Right lobe of liver (tissue), 6 donors: ENCODE measurements at regions not wholly inside any gene's neighbourhood (a gene's known extent, or its start where the extent isn't known, plus 50 kb on each side); places are given as distances from the start of the nearest gene placed in this dataset.

ENCODE experiments used
- ATAC-seq, 4 donors: fragments of 200-7000 bp; cut with Tn5 transposase; one replicate each; pipeline ENCODE4 v1.9.1; 2020; ENCODE audit warnings: mild to moderate bottlenecking in 4 of 4, moderate library complexity in 4 of 4
- DNase-seq, 3 donors: peaks; one replicate each; pipeline ENCODE4 v3.0.0-alpha.2; 2020
- H3K27ac ChIP-seq, 3 donors: fragments of 200-600 bp; one replicate each; pipeline ENCODE4 v1.8.0; 2022
- H3K27me3 ChIP-seq, 2 donors: fragments of 200-600 bp; one replicate each; pipeline ENCODE4 v1.8.0; 2022
- H3K36me3 ChIP-seq, 4 donors: fragments of 200-600 bp; sonication (generic) in 1 of 4; one replicate each; pipeline versions ENCODE4 v1.5.1 to v1.8.0; 2017 to 2022; ENCODE audit warnings: control low read depth in 1 of 4
- H3K4me1 ChIP-seq, 4 donors: fragments of 200-600 bp; sonication (generic) in 1 of 4; one replicate each; pipeline versions ENCODE4 v1.5.1 to v1.8.0; 2017 to 2022; ENCODE audit warnings: control low read depth in 1 of 4
- H3K4me3 ChIP-seq, 3 donors: fragments of 200-600 bp; one replicate each; pipeline ENCODE4 v1.8.0; 2022
- H3K9me3 ChIP-seq, 4 donors: fragments of 200-600 bp; sonication (generic) in 1 of 4; one replicate each; pipeline versions ENCODE4 v1.5.1 to v1.8.0; 2017 to 2022; ENCODE audit warnings: control low read depth in 1 of 4
- CTCF ChIP-seq, 4 donors: fragments of 200-600 bp in 3 of 4; fragments of 450-650 bp in 1 of 4; IDR thresholded peaks; one replicate each; pipeline versions ENCODE4 v1.5.1 to v1.8.0; 2016 to 2022; ENCODE audit warnings: antibody characterized with exemption in 4 of 4, mild to moderate bottlenecking in 2 of 4
- POLR2A ChIP-seq: fragments of 450-650 bp; IDR thresholded peaks from one replicate; pipeline ENCODE4 v1.6.1; 2017; ENCODE audit warnings: antibody characterized with exemption, mild to moderate bottlenecking
- WGBS: methylation state at CpG from one replicate; pipeline ENCODE4 v1.1.6; 2018; ENCODE audit warnings: low coverage, low lambda C conversion rate; ENCODE audit not compliant: insufficient coverage; ENCODE audit errors: missing lambda C conversion rate; 5-methylcytosine and 5-hydroxymethylcytosine counted together
- intact Hi-C, 2 donors: fragments of 100-400 bp; cut with DNase I; formaldehyde crosslinking; loops; one replicate each; pipeline versions ENCODE4 v1.11.2 to v1.14.1; 2022
- donor health status: DM: no; HTN: yes; CAD: no.
- donor health status: DM: no; HTN: no; CAD: no.
- donor health status: DM: no; HTN: no; CAD: no.
- donor health status: DM: no; HTN: yes; CAD: no.
- donor health status: DM: no; HTN: yes; CAD: no.

DNA sequence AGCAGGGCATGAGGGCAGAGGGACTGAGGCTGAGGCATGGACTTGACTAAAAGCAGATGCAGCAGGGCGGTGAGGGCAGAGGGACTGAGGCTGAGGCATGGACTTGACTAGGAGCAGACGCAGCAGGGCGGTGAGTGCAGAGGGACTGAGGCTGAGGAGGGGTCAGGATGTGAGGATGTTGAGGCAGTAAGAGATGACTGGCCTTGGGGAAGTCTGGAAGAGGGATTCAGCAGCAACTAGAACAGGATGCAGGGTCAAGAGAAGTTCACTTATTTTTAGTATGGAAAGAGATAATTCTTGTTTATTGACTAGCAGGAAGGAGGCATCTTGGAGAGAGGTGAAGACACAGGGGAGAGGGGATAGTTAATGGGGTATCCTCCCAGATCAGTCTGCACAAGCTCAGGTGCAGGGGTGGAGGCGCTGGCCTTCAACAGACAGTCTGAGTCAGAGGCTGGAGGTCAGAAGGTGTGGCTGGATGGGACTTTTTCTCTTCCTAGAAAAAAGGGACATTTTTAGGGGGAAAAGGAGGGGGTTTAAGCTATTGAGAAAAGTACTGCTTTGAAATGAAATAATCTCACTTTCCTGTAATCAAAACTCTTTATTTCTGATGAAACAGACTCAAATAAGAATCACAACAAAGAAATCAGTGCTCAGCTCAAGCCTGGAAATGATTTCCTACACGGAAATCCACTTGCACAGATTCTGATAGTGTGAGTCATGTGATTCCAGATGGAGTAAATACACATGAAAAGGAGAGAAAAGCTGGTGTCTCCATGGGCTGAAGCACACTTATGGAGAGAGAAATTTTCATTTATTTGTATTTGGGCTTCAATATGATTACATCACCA is 130.9 kb downstream of the PALM2AKAP2 start:
- TF ChIP-seq CTCF (IDR thresholded peaks at IDR 0.05) (no peak), POLR2A (no peak)
- DNase-seq (peak in 2 of 3 donors; percentile 50 to 57), ATAC-seq (peak; percentile 9 to 52 (median 34))
- H3K4me1 ChIP-seq = peaks cover 0 to 28% (median 12%) of the 10 kb centered on the region in 4 donors
- intact Hi-C loops = loop anchor here in 1 of 2 donors (10.0 kb wide), 1 partner anchor 224 kb away; no protein-coding TSS in a partner anchor
- no peaks in the 10 kb centered on the region for H3K9me3 ChIP-seq
- no peaks in the 10 kb centered on the region for H3K27me3 ChIP-seq
- peak overlapping the region; percentile 18 to 58 (median 38) for H3K27ac ChIP-seq
- H3K4me3 ChIP-seq = no peak overlapping the region
- no peaks in the 10 kb centered on the region for H3K36me3 ChIP-seq
- 36% methylated on average over 4 of the region's 5 CpGs for whole genome bisulfite sequencing

- 52% methylated on average over 4 of the region's 4 CpGs for WGBS
- Histone ChIP-seq H3K27ac (peak overlapping the region in 2 of 3 donors; percentile 17 to 58), H3K27me3 (no peaks in the 10 kb centered on the region), H3K36me3 (no peaks in the 10 kb centered on the region), H3K9me3 (no peaks in the 10 kb centered on the region), H3K4me3 (no peak overlapping the region), H3K4me1 (peaks cover 0 to 16% (median 6%) of the 10 kb centered on the region in 4 donors)
- DNase-seq (no peak), ATAC-seq (peak in 3 of 4 donors; percentile 2 to 27 (median 15))
- intact Hi-C loops = loop anchor here in 1 of 2 donors (10.0 kb wide), 1 partner anchor 223 kb away; no protein-coding TSS in a partner anchor
- TF ChIP-seq POLR2A = no peak
- no peak for TF ChIP-seq CTCF (IDR thresholded peaks at IDR 0.05)
Observed at GRCh38 chr9:109912082-109912582, 132.1 kb downstream of the PALM2AKAP2 start.

- Histone ChIP-seq H3K27ac (peak overlapping the region in 2 of 3 donors; percentile 17 to 31), H3K27me3 (no peaks in the 10 kb centered on the region), H3K4me1 (peaks cover 0 to 8% (median 3%) of the 10 kb centered on the region in 4 donors), H3K4me3 (no peak overlapping the region), H3K9me3 (no peaks in the 10 kb centered on the region), H3K36me3 (no peaks in the 10 kb centered on the region)
- no peak for DNase-seq
- ATAC-seq = no peak
- WGBS = 81% methylated on average over 6 of the region's 7 CpGs
- intact Hi-C loops = loop anchor here in 1 of 2 donors (10.0 kb wide), 1 partner anchor 222 kb away; no protein-coding TSS in a partner anchor
- TF ChIP-seq POLR2A (no peak), CTCF (IDR thresholded peaks at IDR 0.05) (no peak)
Observed at GRCh38 chr9:109912726-109913460, 132.9 kb downstream of the PALM2AKAP2 start.

DNA sequence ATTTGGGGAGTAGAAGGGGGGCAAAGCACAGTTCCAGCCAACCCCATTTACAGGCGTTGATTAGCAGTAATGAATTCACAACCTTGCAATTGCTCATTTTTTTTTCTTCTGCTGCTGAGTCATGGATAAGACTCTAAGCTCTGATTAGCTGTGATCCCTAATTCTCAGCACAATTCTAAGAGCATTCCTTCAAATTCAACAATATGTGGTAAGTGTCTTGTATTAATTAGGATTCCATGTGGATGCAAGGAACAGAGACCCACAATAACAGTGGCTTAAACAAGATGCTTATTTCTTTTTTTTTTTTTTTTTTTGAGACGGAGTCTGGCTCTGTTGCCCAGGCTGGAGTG is 133.4 kb downstream of the PALM2AKAP2 start:
- H3K36me3 ChIP-seq = no peaks in the 10 kb centered on the region
- peak overlapping the region in 1 of 3 donors; percentile 31 for H3K27ac ChIP-seq
- peaks cover 0 to 3% (median under 1%) of the 10 kb centered on the region in 4 donors for H3K4me1 ChIP-seq
- ATAC-seq = no peak
- H3K27me3 ChIP-seq = no peaks in the 10 kb centered on the region
- no peaks in the 10 kb centered on the region for H3K9me3 ChIP-seq
- H3K4me3 ChIP-seq = no peak overlapping the region
- DNase-seq = no peak
- TF ChIP-seq POLR2A (no peak), CTCF (IDR thresholded peaks at IDR 0.05) (no peak)
- WGBS = 56% methylated on average over 1 of the region's 2 CpGs
- intact Hi-C loops = loop anchor here in 1 of 2 donors (10.0 kb wide), 1 partner anchor 221 kb away; no protein-coding TSS in a partner anchor
